ENCODE measurements at regions not wholly inside any gene's neighbourhood (a gene's known extent, or its start where the extent isn't known, plus 50 kb on each side); places are given as distances from the start of the nearest gene placed in this dataset.

GRCh38 chr18:77716282-77716681 lies 466.6 kb downstream of the GALR1 start:
- CTCF ChIA-PET: no interaction called here
- POLR2A ChIA-PET: no interaction called here
- DNase-seq (ENCODE audit: extremely low spot score): no peak
- TF ChIP-seq HDGF (IDR thresholded peaks at IDR 0.05; ENCODE audit: borderline replicate concordance) (no peak), SUZ12 (IDR thresholded peaks at IDR 0.05) (no peak), ELF4 (IDR thresholded peaks at IDR 0.05) (no peak), TARDBP (IDR thresholded peaks at IDR 0.05) (no peak), FOXK2 (IDR thresholded peaks at IDR 0.05) (no peak), NFRKB (IDR thresholded peaks at IDR 0.05) (no peak), ARNT (IDR thresholded peaks at IDR 0.05) (no peak), CTBP1 (IDR thresholded peaks at IDR 0.05; ENCODE audit: borderline replicate concordance) (no peak), SP1 (IDR thresholded peaks at IDR 0.05) (no peak), FOXA1 (IDR thresholded peaks at IDR 0.05) (no peak), BHLHE40 (IDR thresholded peaks at IDR 0.05; ENCODE audit: borderline replicate concordance) (no peak), LEF1 (IDR thresholded peaks at IDR 0.05; ENCODE audit: borderline replicate concordance) (no peak), L3MBTL2 (conservative IDR thresholded peaks at IDR 0.05) (no peak), ZNF384 (IDR thresholded peaks at IDR 0.05) (no peak), FOXM1 (IDR thresholded peaks at IDR 0.05; ENCODE audit: borderline replicate concordance) (no peak)
- TF ChIP-seq, protein P1, sequence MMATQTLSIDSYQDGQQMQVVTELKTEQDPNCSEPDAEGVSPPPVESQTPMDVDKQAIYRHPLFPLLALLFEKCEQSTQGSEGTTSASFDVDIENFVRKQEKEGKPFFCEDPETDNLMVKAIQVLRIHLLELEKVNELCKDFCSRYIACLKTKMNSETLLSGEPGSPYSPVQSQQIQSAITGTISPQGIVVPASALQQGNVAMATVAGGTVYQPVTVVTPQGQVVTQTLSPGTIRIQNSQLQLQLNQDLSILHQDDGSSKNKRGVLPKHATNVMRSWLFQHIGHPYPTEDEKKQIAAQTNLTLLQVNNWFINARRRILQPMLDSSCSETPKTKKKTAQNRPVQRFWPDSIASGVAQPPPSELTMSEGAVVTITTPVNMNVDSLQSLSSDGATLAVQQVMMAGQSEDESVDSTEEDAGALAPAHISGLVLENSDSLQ (IDR thresholded peaks at IDR 0.05): no peak

GRCh38 chr18:77733292-77733903 lies 483.8 kb downstream of the GALR1 start:
- DNase-seq (ENCODE audit: extremely low spot score): no peak
- POLR2A ChIA-PET: no interaction called here
- no peak for TF ChIP-seq SP1 (IDR thresholded peaks at IDR 0.05)
- TF ChIP-seq ELF4 (IDR thresholded peaks at IDR 0.05): no peak
- no peak for TF ChIP-seq LEF1 (IDR thresholded peaks at IDR 0.05; ENCODE audit: borderline replicate concordance)
- no peak for TF ChIP-seq FOXM1 (IDR thresholded peaks at IDR 0.05; ENCODE audit: borderline replicate concordance)
- TF ChIP-seq, protein P1 (IDR thresholded peaks at IDR 0.05): no peak
- no peak for TF ChIP-seq NFRKB (IDR thresholded peaks at IDR 0.05)
- TF ChIP-seq SUZ12 (IDR thresholded peaks at IDR 0.05): no peak
- no peak for TF ChIP-seq TARDBP (IDR thresholded peaks at IDR 0.05)
- TF ChIP-seq CTBP1 (IDR thresholded peaks at IDR 0.05; ENCODE audit: borderline replicate concordance): no peak
- no peak for TF ChIP-seq ARNT (IDR thresholded peaks at IDR 0.05)
- no peak for TF ChIP-seq BHLHE40 (IDR thresholded peaks at IDR 0.05; ENCODE audit: borderline replicate concordance)
- no peak for TF ChIP-seq FOXA1 (IDR thresholded peaks at IDR 0.05)
- no peak for TF ChIP-seq HDGF (IDR thresholded peaks at IDR 0.05; ENCODE audit: borderline replicate concordance)
- TF ChIP-seq L3MBTL2 (conservative IDR thresholded peaks at IDR 0.05): no peak
- TF ChIP-seq FOXK2 (IDR thresholded peaks at IDR 0.05): no peak
- no peak for TF ChIP-seq ZNF384 (IDR thresholded peaks at IDR 0.05)
- CTCF ChIA-PET: no interaction called here

DNA sequence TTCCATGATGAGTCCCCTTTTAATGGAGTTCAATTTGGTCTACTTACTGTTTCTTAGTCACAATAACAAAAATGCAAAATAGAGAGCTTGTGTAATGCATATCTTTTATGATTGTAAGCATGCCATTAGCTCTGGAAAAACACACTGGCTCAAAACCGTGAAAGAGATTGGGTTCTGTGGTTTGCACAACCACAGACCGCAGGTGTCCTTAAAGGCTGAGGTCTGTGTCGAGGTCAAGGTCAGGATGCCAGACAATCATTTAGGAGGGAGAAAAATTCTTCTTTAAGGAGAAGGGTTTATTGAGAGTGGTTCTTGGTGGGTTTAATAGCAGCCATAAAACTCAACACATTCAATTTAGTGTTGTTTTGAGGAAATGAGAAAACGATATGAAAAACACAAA lies 487.2 kb downstream of the GALR1 start:
- POLR2A ChIA-PET: no interaction called here
- no peak for DNase-seq (ENCODE audit: extremely low spot score)
- TF ChIP-seq SUZ12 (IDR thresholded peaks at IDR 0.05): no peak
- no peak for TF ChIP-seq ELF4 (IDR thresholded peaks at IDR 0.05)
- no peak for TF ChIP-seq ZNF384 (IDR thresholded peaks at IDR 0.05)
- CTCF ChIA-PET: no interaction called here

GRCh38 chr18:77737405-77737804 lies 487.8 kb downstream of the GALR1 start:
- ChIA-PET POLR2A (no interaction called here), CTCF (no interaction called here)
- no peak for TF ChIP-seq BHLHE40 (IDR thresholded peaks at IDR 0.05; ENCODE audit: borderline replicate concordance)
- no peak for TF ChIP-seq ARNT (IDR thresholded peaks at IDR 0.05)
- TF ChIP-seq, protein P1 (IDR thresholded peaks at IDR 0.05): no peak
- no peak for TF ChIP-seq SUZ12 (IDR thresholded peaks at IDR 0.05)
- no peak for TF ChIP-seq SP1 (IDR thresholded peaks at IDR 0.05)
- no peak for TF ChIP-seq L3MBTL2 (conservative IDR thresholded peaks at IDR 0.05)
- no peak for TF ChIP-seq ELF4 (IDR thresholded peaks at IDR 0.05)
- TF ChIP-seq HDGF (IDR thresholded peaks at IDR 0.05; ENCODE audit: borderline replicate concordance): no peak
- TF ChIP-seq FOXK2 (IDR thresholded peaks at IDR 0.05): no peak
- no peak for TF ChIP-seq LEF1 (IDR thresholded peaks at IDR 0.05; ENCODE audit: borderline replicate concordance)
- no peak for TF ChIP-seq FOXA1 (IDR thresholded peaks at IDR 0.05)
- no peak for DNase-seq (ENCODE audit: extremely low spot score)

DNA sequence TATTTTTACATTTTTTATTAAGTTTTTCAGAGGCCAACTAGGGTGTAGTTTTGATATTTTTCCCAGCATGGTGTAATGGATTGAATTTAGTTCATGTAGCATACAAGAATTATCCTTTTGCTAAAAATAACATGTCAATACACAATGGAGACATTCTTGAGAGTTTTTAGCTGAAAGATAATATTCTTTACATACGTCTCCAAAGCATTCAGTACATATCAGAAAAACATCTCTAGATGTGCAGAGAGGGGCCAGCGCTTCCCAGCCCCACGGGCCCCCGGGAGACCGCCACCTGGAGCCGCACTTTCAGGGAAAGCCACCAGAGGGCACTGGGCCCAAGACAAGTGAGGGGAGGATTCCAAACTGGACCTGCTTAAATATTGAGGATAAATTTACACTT lies 499.4 kb downstream of the GALR1 start:
- POLR2A ChIA-PET: no interaction called here
- TF ChIP-seq, protein P1 (IDR thresholded peaks at IDR 0.05): no peak
- no peak for TF ChIP-seq NFRKB (IDR thresholded peaks at IDR 0.05)
- CTCF ChIA-PET: interaction anchor here (0.6 kb wide), 3 partner anchors 9 to 558 kb away, joined by 3 read pairs; no protein-coding TSS in a partner anchor
- peak; percentile 35 for DNase-seq (ENCODE audit: extremely low spot score)

- TF ChIP-seq FOXM1 (IDR thresholded peaks at IDR 0.05; ENCODE audit: borderline replicate concordance): no peak
- no peak for TF ChIP-seq ZNF384 (IDR thresholded peaks at IDR 0.05)
- TF ChIP-seq FOXK2 (IDR thresholded peaks at IDR 0.05): no peak
- no peak for TF ChIP-seq NFRKB (IDR thresholded peaks at IDR 0.05)
- no peak for TF ChIP-seq SP1 (IDR thresholded peaks at IDR 0.05)
- TF ChIP-seq CTBP1 (IDR thresholded peaks at IDR 0.05; ENCODE audit: borderline replicate concordance): no peak
- no peak for TF ChIP-seq ARNT (IDR thresholded peaks at IDR 0.05)
- no peak for TF ChIP-seq TARDBP (IDR thresholded peaks at IDR 0.05)
- TF ChIP-seq, protein P1 (IDR thresholded peaks at IDR 0.05): no peak
- TF ChIP-seq HDGF (IDR thresholded peaks at IDR 0.05; ENCODE audit: borderline replicate concordance): no peak
- no peak for TF ChIP-seq ELF4 (IDR thresholded peaks at IDR 0.05)
- TF ChIP-seq SUZ12 (IDR thresholded peaks at IDR 0.05): no peak
- no peak for TF ChIP-seq L3MBTL2 (conservative IDR thresholded peaks at IDR 0.05)
- TF ChIP-seq FOXA1 (IDR thresholded peaks at IDR 0.05): no peak
- POLR2A ChIA-PET: no interaction called here
- DNase-seq (ENCODE audit: extremely low spot score): no peak
- CTCF ChIA-PET: interaction anchor here (0.6 kb wide), 1 partner anchor 8 kb away, joined by 3 read pairs; no protein-coding TSS in a partner anchor
Measured at GRCh38 chr18:77750006-77750405, 500.4 kb downstream of the GALR1 start.
